ENCODE measurements at regions not wholly inside any gene's neighbourhood (a gene's known extent, or its start where the extent isn't known, plus 50 kb on each side); places are given as distances from the start of the nearest gene placed in this dataset.
"Not testable (repeated sequence)": the region's sequence is repeated elsewhere in the genome, so short reads cannot be mapped to it uniquely, and the experiment has no call there.

DNA sequence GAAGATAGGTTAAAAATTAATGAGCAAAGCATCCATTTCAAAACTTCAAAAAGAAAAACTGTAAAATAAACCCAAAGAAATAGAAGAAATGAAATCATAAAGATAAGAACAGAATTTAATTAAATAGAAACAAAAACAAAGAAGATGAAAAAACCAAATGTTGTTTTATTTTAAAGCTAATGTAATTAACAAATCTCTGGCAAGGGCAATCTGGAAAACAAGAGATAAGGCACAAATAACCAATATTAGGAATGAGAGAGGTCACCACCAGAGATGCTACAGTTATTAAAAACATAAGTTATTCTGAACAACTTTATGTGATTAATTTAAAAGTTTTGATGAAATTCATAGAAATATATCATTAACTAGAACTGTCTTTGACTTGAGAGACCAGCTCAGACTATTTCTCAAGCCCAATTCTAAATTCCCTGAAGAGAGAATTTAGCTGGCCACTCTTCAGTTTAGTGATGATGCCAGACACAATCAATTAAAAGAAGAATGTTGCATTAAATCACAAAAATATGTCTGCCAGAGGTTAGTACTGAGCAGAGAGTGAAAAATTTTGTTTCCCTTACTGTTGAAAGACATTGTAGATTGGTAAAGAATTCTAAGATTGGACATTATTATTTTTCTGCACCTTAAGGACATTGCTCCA lies 227.4 kb upstream of the VLDLR start:
- TF ChIP-seq, protein P1, sequence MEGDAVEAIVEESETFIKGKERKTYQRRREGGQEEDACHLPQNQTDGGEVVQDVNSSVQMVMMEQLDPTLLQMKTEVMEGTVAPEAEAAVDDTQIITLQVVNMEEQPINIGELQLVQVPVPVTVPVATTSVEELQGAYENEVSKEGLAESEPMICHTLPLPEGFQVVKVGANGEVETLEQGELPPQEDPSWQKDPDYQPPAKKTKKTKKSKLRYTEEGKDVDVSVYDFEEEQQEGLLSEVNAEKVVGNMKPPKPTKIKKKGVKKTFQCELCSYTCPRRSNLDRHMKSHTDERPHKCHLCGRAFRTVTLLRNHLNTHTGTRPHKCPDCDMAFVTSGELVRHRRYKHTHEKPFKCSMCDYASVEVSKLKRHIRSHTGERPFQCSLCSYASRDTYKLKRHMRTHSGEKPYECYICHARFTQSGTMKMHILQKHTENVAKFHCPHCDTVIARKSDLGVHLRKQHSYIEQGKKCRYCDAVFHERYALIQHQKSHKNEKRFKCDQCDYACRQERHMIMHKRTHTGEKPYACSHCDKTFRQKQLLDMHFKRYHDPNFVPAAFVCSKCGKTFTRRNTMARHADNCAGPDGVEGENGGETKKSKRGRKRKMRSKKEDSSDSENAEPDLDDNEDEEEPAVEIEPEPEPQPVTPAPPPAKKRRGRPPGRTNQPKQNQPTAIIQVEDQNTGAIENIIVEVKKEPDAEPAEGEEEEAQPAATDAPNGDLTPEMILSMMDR (IDR thresholded peaks at IDR 0.05), result not testable (repeated sequence)
- TF ChIP-seq POLR2A, EP300, POLR2AphosphoS5 (IDR thresholded peaks at IDR 0.05): not testable (repeated sequence)
